Mesothelial cell of epicardium (in vitro differentiated cells): ENCODE measurements at regions not wholly inside any gene's neighbourhood (a gene's known extent, or its start where the extent isn't known, plus 50 kb on each side); places are given as distances from the start of the nearest gene placed in this dataset.

Source experiments
- DNase-seq, 2 experiments: peaks; one replicate each; pipeline ENCODE4 v3.0.0; 2021; ENCODE audit warnings: low spot score in 2 of 2; ENCODE audit not compliant: unreplicated experiment in 2 of 2
- H3K27ac Mint-ChIP-seq: 2 replicates; pipeline ENCODE4 v1.8.0; 2021; ENCODE audit warnings: mixed read lengths
- H3K27me3 Mint-ChIP-seq: 2 replicates; pipeline ENCODE4 v1.8.0; 2021; ENCODE audit warnings: low read depth, mixed read lengths
- H3K36me3 Mint-ChIP-seq: 2 replicates; pipeline ENCODE4 v1.8.0; 2021; ENCODE audit warnings: mixed read lengths
- H3K4me1 Mint-ChIP-seq: 2 replicates; pipeline ENCODE4 v1.8.0; 2021; ENCODE audit warnings: mixed read lengths
- H3K4me3 Mint-ChIP-seq: 2 replicates; pipeline ENCODE4 v1.8.0; 2021; ENCODE audit warnings: mild to moderate bottlenecking, moderate library complexity, mixed read lengths
- H3K9me3 Mint-ChIP-seq: 2 replicates; pipeline ENCODE4 v1.8.0; 2021; ENCODE audit warnings: mixed read lengths
- CTCF ChIP-seq: fragments of 200-600 bp; sonication (generic); IDR thresholded peaks from one replicate; pipeline ENCODE4 v1.5.0; 2021; ENCODE audit warnings: antibody characterized with exemption; ENCODE audit not compliant: unreplicated experiment

GRCh38 chr3:74091204-74091603 lies 466.5 kb upstream of the PDZRN3 start:
- Mint-ChIP-seq H3K27ac (no peak overlapping the region), H3K4me1 (peaks cover 16% of the 10 kb centered on the region), H3K4me3 (no peak overlapping the region), H3K27me3 (peaks cover 21% of the 10 kb centered on the region), H3K9me3 (no peaks in the 10 kb centered on the region), H3K36me3 (no peaks in the 10 kb centered on the region)
- TF ChIP-seq CTCF, result no peak
- no peak for DNase-seq

- Mint-ChIP-seq H3K27ac (peak overlapping the region; percentile 20), H3K27me3 (peaks cover 27% of the 10 kb centered on the region), H3K36me3 (no peaks in the 10 kb centered on the region), H3K4me1 (peaks cover 16% of the 10 kb centered on the region), H3K4me3 (no peak overlapping the region), H3K9me3 (no peaks in the 10 kb centered on the region)
- no peak for DNase-seq
- no peak for TF ChIP-seq CTCF
Measured at GRCh38 chr3:74089814-74090213, 465.1 kb upstream of the PDZRN3 start.

- H3K36me3 Mint-ChIP-seq, result no peaks in the 10 kb centered on the region
- H3K27me3 Mint-ChIP-seq, result peaks cover 31% of the 10 kb centered on the region
- H3K4me3 Mint-ChIP-seq, result no peak overlapping the region
- TF ChIP-seq CTCF, result no peak
- DNase-seq, result no peak
- H3K4me1 Mint-ChIP-seq, result peaks cover 22% of the 10 kb centered on the region
- no peak overlapping the region for H3K27ac Mint-ChIP-seq
- no peaks in the 10 kb centered on the region for H3K9me3 Mint-ChIP-seq
Measured at GRCh38 chr3:74080056-74080461, 455.3 kb upstream of the PDZRN3 start.

GRCh38 chr3:74075241-74075640 lies 450.5 kb upstream of the PDZRN3 start:
- peaks cover 9% of the 10 kb centered on the region for H3K4me1 Mint-ChIP-seq
- DNase-seq, result no peak
- no peak overlapping the region for H3K4me3 Mint-ChIP-seq
- H3K9me3 Mint-ChIP-seq, result no peaks in the 10 kb centered on the region
- no peaks in the 10 kb centered on the region for H3K36me3 Mint-ChIP-seq
- TF ChIP-seq CTCF, result no peak
- no peak overlapping the region for H3K27ac Mint-ChIP-seq
- H3K27me3 Mint-ChIP-seq, result peaks cover 26% of the 10 kb centered on the region

GRCh38 chr3:74074700-74075099 lies 450.0 kb upstream of the PDZRN3 start:
- Mint-ChIP-seq H3K4me3 (no peak overlapping the region), H3K9me3 (no peaks in the 10 kb centered on the region), H3K36me3 (no peaks in the 10 kb centered on the region), H3K4me1 (peaks cover 4% of the 10 kb centered on the region), H3K27ac (no peak overlapping the region), H3K27me3 (peaks cover 23% of the 10 kb centered on the region)
- no peak for TF ChIP-seq CTCF
- DNase-seq, result no peak

GRCh38 chr3:74067296-74067695 lies 442.6 kb upstream of the PDZRN3 start:
- no peak for TF ChIP-seq CTCF
- no peaks in the 10 kb centered on the region for H3K9me3 Mint-ChIP-seq
- DNase-seq, result no peak
- no peak overlapping the region for H3K27ac Mint-ChIP-seq
- no peak overlapping the region for H3K4me3 Mint-ChIP-seq
- no peaks in the 10 kb centered on the region for H3K36me3 Mint-ChIP-seq
- H3K27me3 Mint-ChIP-seq, result peaks cover 16% of the 10 kb centered on the region
- H3K4me1 Mint-ChIP-seq, result peaks cover 2% of the 10 kb centered on the region
